GM18499 (cell line): ENCODE measurements at regions not wholly inside any gene's neighbourhood (a gene's known extent, or its start where the extent isn't known, plus 50 kb on each side); places are given as distances from the start of the nearest gene placed in this dataset.
"Not testable (repeated sequence)": the region's sequence is repeated elsewhere in the genome, so short reads cannot be mapped to it uniquely, and the experiment has no call there.

Experiments used
- ATAC-seq: cut with Tn5 transposase; IDR thresholded peaks from one replicate; pipeline ENCODE4 v1.9.1; 2021; ENCODE audit warnings: moderate number of reproducible peaks; ENCODE audit not compliant: insufficient read depth, unreplicated experiment

- ATAC-seq = no peak
These were observed 1393.4 kb upstream of the PCDH7 start for GRCh38 chr4:29326816-29327215.

- ATAC-seq = no peak
These were observed 1383.3 kb upstream of the PCDH7 start for GRCh38 chr4:29336861-29337260.

- ATAC-seq = no peak
These were observed 1347.2 kb upstream of the PCDH7 start for GRCh38 chr4:29372971-29373370.

- ATAC-seq = no peak
These were observed 1344.5 kb upstream of the PCDH7 start for GRCh38 chr4:29375716-29376115.

- ATAC-seq = not testable (repeated sequence)
These were observed 1341.9 kb upstream of the PCDH7 start for GRCh38 chr4:29378237-29378636.

GRCh38 chr4:29390921-29391320, 1329.2 kb upstream of the PCDH7 start:
- no peak for ATAC-seq

- no peak for ATAC-seq
These were observed 1315.1 kb upstream of the PCDH7 start for GRCh38 chr4:29405116-29405515.

GRCh38 chr4:29415771-29416170, 1304.4 kb upstream of the PCDH7 start:
- no peak for ATAC-seq

- no peak for ATAC-seq
These were observed 1296.1 kb upstream of the PCDH7 start for GRCh38 chr4:29423836-29424721.

GRCh38 chr4:29453303-29453820, 1266.8 kb upstream of the PCDH7 start:
- ATAC-seq = no peak

GRCh38 chr4:29459926-29460325, 1260.2 kb upstream of the PCDH7 start:
- no peak for ATAC-seq

- ATAC-seq = no peak
These were observed 1253.0 kb upstream of the PCDH7 start for GRCh38 chr4:29467044-29467717.
